Lower leg skin (tissue), 3 donors: ENCODE measurements at regions not wholly inside any gene's neighbourhood (a gene's known extent, or its start where the extent isn't known, plus 50 kb on each side); places are given as distances from the start of the nearest gene placed in this dataset.

Experiments
- POLR2A ChIP-seq, 2 donors: fragments of 450-650 bp; IDR thresholded peaks; one replicate each; pipeline ENCODE4 v1.6.1; 2016 to 2017; ENCODE audit warnings: antibody characterized with exemption in 2 of 2, mild to moderate bottlenecking in 1 of 2, moderate library complexity in 1 of 2
- TF ChIP-seq, protein P1 (sequence below), 3 donors: fragments of 450-650 bp; IDR thresholded peaks; one replicate each; pipeline ENCODE4 v1.5.1; 2016; ENCODE audit warnings: antibody characterized with exemption in 3 of 3, mild to moderate bottlenecking in 3 of 3, moderate library complexity in 2 of 3

DNA sequence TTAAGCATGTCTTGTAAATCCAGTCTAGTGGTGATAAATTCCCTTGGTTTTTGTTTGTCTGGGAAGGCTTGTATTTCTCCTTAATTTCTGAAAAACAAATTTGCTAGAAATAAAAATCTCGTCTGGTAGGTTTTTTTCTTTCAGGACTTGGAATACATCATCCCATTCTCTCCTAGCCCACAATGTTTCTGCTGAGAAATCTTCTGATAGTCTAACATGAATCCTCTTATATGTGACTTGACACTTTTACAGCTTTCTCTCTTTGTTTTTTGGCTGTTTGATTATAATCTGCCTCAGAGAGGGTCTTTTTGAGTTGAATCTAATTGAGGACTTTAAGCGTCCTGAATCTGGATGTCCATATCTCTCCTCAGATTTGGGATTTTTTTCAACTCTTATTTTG lies 104.9 kb downstream of the FEM1C start:
- TF ChIP-seq, protein P1, sequence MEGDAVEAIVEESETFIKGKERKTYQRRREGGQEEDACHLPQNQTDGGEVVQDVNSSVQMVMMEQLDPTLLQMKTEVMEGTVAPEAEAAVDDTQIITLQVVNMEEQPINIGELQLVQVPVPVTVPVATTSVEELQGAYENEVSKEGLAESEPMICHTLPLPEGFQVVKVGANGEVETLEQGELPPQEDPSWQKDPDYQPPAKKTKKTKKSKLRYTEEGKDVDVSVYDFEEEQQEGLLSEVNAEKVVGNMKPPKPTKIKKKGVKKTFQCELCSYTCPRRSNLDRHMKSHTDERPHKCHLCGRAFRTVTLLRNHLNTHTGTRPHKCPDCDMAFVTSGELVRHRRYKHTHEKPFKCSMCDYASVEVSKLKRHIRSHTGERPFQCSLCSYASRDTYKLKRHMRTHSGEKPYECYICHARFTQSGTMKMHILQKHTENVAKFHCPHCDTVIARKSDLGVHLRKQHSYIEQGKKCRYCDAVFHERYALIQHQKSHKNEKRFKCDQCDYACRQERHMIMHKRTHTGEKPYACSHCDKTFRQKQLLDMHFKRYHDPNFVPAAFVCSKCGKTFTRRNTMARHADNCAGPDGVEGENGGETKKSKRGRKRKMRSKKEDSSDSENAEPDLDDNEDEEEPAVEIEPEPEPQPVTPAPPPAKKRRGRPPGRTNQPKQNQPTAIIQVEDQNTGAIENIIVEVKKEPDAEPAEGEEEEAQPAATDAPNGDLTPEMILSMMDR (IDR thresholded peaks at IDR 0.05), result no peak
- no peak for TF ChIP-seq POLR2A (IDR thresholded peaks at IDR 0.05)
